Immature natural killer cell (primary cell): ENCODE measurements at regions not wholly inside any gene's neighbourhood (a gene's known extent, or its start where the extent isn't known, plus 50 kb on each side); places are given as distances from the start of the nearest gene placed in this dataset.
A peak's percentile ranks its signal among the peaks of the same experiment; 100 is the strongest.
"Not testable (repeated sequence)": the region's sequence is repeated elsewhere in the genome, so short reads cannot be mapped to it uniquely, and the experiment has no call there.

ENCODE experiments used
- DNase-seq, 3 donors: peaks; one replicate each; pipeline ENCODE4 v3.0.0; 2022; ENCODE audit warnings: mixed read lengths in 1 of 3
- H3K27ac Mint-ChIP-seq, 6 donors: one replicate each; pipeline ENCODE4 v1.8.0; 2020; ENCODE audit warnings: mixed read lengths in 6 of 6, mild to moderate bottlenecking in 5 of 6, inconsistent platforms in 4 of 6, moderate library complexity in 3 of 6
- H3K27me3 Mint-ChIP-seq, 3 donors: one replicate each; pipeline ENCODE4 v1.8.0; 2020 to 2021; ENCODE audit warnings: low read depth in 3 of 3, mild to moderate bottlenecking in 3 of 3, mixed read lengths in 3 of 3, moderate library complexity in 3 of 3, inconsistent platforms in 1 of 3
- H3K36me3 Mint-ChIP-seq, 3 donors: one replicate each; pipeline ENCODE4 v1.8.0; 2020; ENCODE audit warnings: mixed read lengths in 3 of 3, inconsistent platforms in 2 of 3, mild to moderate bottlenecking in 2 of 3
- H3K4me1 Mint-ChIP-seq, 2 donors: one replicate each; pipeline ENCODE4 v1.8.0; 2020; ENCODE audit warnings: inconsistent platforms in 2 of 2, mild to moderate bottlenecking in 2 of 2, mixed read lengths in 2 of 2, moderate library complexity in 1 of 2
- H3K4me3 Mint-ChIP-seq, 5 donors: one replicate each; pipeline ENCODE4 v1.8.0; 2020; ENCODE audit warnings: mild to moderate bottlenecking in 5 of 5, mixed read lengths in 5 of 5, inconsistent platforms in 3 of 5, moderate library complexity in 3 of 5
- H3K9me3 Mint-ChIP-seq, 6 donors: one replicate each; pipeline ENCODE4 v1.8.0; 2020; ENCODE audit warnings: mild to moderate bottlenecking in 6 of 6, mixed read lengths in 6 of 6, inconsistent platforms in 4 of 6, moderate library complexity in 3 of 6

DNA sequence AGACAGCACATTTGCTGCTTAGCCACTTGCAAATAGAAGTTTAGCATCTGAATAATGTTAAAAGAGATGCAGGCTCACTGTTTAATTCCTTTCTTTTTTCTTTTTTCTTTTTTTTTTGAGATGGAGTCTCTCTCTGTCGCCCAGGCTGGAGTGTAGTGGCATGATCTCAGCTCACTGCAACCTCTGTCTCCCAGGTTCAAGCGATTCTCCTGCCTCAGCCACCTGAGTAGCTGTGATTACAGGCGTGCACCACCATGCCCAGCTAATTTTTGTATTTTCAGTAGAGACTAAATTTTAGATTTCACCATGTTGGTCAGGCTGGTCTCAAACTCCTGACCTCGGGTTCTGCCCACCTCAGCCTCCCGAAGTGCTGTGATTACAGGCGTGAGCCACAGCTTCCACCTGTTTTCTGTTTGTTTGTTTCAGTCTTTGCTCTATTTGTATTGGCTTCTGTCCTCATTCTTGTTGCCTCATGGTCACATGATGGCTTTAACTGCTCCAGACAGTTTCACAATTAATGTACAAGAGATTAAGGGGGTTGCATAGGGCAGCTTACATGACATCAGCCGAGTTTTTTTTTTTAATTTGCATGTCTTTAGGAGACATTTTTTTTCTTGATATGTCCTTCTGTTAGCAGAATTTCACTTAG, 153.1 kb upstream of the PCDH9 start:
- peaks cover 0 to 30% (median 3%) of the 10 kb centered on the region in 6 donors for H3K9me3 Mint-ChIP-seq
- DNase-seq, H3K27me3 Mint-ChIP-seq, H3K27ac Mint-ChIP-seq, H3K4me3 Mint-ChIP-seq, H3K36me3 Mint-ChIP-seq, H3K4me1 Mint-ChIP-seq: not testable (repeated sequence)

GRCh38 chr13:67377919-67378318, 147.8 kb upstream of the PCDH9 start:
- H3K9me3 Mint-ChIP-seq = peaks cover 0 to 19% (median 2%) of the 10 kb centered on the region in 6 donors
- no peaks in the 10 kb centered on the region for H3K36me3 Mint-ChIP-seq
- DNase-seq = no peak
- H3K27ac Mint-ChIP-seq = no peak overlapping the region
- no peak overlapping the region for H3K4me3 Mint-ChIP-seq
- H3K4me1 Mint-ChIP-seq = no peaks in the 10 kb centered on the region
- peaks cover 0 to 4% (median 0%) of the 10 kb centered on the region in 3 donors for H3K27me3 Mint-ChIP-seq

- H3K9me3 Mint-ChIP-seq = peaks cover 0 to 17% (median 2%) of the 10 kb centered on the region in 6 donors
- H3K4me3 Mint-ChIP-seq = no peak overlapping the region
- H3K27me3 Mint-ChIP-seq = peaks cover 0 to 6% (median 0%) of the 10 kb centered on the region in 3 donors
- no peaks in the 10 kb centered on the region for H3K36me3 Mint-ChIP-seq
- H3K27ac Mint-ChIP-seq = no peak overlapping the region
- H3K4me1 Mint-ChIP-seq = no peaks in the 10 kb centered on the region
- DNase-seq = no peak
Measured at GRCh38 chr13:67374391-67374790, 144.3 kb upstream of the PCDH9 start.

GRCh38 chr13:67372868-67373464, 142.8 kb upstream of the PCDH9 start:
- H3K4me1 Mint-ChIP-seq = no peaks in the 10 kb centered on the region
- H3K27ac Mint-ChIP-seq = no peak overlapping the region
- no peak overlapping the region for H3K4me3 Mint-ChIP-seq
- no peaks in the 10 kb centered on the region for H3K36me3 Mint-ChIP-seq
- no peak for DNase-seq
- peaks cover 0 to 17% (median 2%) of the 10 kb centered on the region in 6 donors for H3K9me3 Mint-ChIP-seq
- peaks cover 0 to 6% (median 0%) of the 10 kb centered on the region in 3 donors for H3K27me3 Mint-ChIP-seq

DNA sequence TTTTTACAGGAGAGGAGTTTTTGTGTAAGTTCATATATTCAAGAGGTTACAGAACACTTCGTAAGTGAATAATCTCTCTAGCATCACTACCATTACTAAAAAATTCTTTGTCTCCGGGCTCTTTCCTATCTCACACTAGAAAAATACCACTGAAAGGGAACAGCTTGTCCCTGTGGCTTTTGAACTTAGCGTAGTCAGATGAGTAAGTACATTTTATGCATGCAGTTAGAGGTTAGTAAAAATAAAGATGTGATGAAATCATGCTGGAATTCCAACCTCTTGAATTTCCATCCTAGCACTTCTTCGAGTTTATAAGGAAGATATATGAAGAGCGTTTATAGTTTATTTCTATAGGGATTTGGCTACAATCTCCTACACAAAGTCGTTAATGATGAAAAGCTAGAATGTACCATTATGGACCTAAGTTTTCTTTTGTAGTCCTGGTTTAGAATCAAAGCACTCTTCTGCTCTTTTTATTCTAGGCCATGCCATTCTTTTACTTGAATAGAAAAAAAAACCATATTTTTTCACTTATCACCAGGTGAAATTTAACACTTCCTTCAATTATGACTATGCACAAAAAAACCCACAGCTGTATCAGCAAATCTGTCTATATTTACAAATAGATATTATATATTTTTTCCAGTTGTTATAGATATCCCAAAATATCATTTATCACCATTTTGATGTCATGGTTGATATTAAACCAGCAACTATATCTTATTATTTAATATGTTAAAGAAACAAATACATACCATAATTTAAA, 139.9 kb upstream of the PCDH9 start:
- Mint-ChIP-seq H3K9me3 (peaks cover 0 to 17% (median 2%) of the 10 kb centered on the region in 6 donors), H3K4me1 (no peaks in the 10 kb centered on the region), H3K27ac (no peak overlapping the region), H3K27me3 (peaks cover 0 to 6% (median 0%) of the 10 kb centered on the region in 3 donors), H3K36me3 (no peaks in the 10 kb centered on the region), H3K4me3 (no peak overlapping the region)
- no peak for DNase-seq

DNA sequence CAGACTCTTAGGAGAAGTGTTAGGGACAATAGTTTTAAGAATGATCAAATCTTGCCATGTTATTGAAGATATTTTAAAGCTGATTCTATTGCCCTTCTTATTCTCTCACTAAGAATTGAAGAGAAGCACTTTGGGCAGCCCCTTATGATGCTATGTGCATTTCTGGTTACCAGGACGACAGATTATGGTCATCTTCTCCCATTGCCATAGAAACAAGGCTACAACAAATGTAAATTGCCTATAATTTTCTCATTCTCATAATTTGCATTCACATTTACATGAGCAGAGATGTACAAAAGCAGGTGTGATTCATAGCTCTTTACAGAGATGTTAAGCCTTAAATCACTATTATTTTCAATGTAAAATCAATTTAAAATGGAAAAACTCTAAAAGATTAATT, 137.3 kb upstream of the PCDH9 start:
- DNase-seq = no peak
- H3K27me3 Mint-ChIP-seq = peaks cover 0 to 2% (median 0%) of the 10 kb centered on the region in 3 donors
- no peak overlapping the region for H3K27ac Mint-ChIP-seq
- H3K36me3 Mint-ChIP-seq = no peaks in the 10 kb centered on the region
- H3K9me3 Mint-ChIP-seq = peaks cover 0 to 10% (median 4%) of the 10 kb centered on the region in 6 donors
- H3K4me3 Mint-ChIP-seq = no peak overlapping the region
- no peaks in the 10 kb centered on the region for H3K4me1 Mint-ChIP-seq

- no peak for DNase-seq
- no peaks in the 10 kb centered on the region for H3K36me3 Mint-ChIP-seq
- peaks cover 0 to 2% (median 0%) of the 10 kb centered on the region in 3 donors for H3K27me3 Mint-ChIP-seq
- H3K4me1 Mint-ChIP-seq = no peaks in the 10 kb centered on the region
- H3K4me3 Mint-ChIP-seq = no peak overlapping the region
- peaks cover 0 to 12% (median 3%) of the 10 kb centered on the region in 6 donors for H3K9me3 Mint-ChIP-seq
- no peak overlapping the region for H3K27ac Mint-ChIP-seq
Measured at GRCh38 chr13:67366533-67366932, 136.4 kb upstream of the PCDH9 start.

DNA sequence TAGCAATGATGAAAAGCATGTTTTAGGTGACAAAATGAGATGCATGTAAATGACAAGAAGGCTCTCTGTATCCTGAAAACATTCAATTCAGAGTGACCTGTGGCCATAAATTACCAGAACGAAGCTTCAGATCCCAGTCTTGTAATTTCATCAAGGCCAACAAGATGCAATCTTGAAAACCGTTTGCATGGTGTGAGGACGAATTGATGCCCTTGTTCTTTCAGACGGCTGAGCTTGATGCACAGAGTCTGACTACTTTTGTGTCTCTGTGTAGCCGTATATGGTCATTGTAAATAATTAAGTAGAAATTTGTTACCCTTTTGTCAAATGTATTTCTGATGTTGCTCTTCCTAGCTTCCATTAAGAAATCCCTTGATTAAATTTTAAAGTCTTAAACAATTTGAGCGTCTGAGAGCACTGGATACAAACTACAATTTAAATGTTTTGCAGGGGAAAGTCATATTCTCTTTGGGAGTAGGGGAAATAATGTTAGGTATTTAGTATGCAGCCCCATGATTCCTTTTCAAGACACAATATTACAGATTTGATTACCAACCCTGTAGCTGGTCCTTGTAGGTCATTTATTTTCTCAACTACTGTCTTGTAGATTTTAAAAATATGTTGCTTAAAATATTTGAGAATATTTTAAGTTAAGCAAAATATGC, 125.8 kb upstream of the PCDH9 start:
- Mint-ChIP-seq H3K27me3 (no peaks in the 10 kb centered on the region), H3K9me3 (peaks cover 0 to 6% (median 4%) of the 10 kb centered on the region in 6 donors), H3K4me3 (no peak overlapping the region), H3K4me1 (no peaks in the 10 kb centered on the region), H3K36me3 (no peaks in the 10 kb centered on the region), H3K27ac (no peak overlapping the region)
- DNase-seq = no peak

- Mint-ChIP-seq H3K27ac (no peak overlapping the region), H3K27me3 (peaks cover 0 to 1% (median 0%) of the 10 kb centered on the region in 3 donors), H3K4me3 (peak overlapping the region in 1 of 5 donors; percentile 4), H3K36me3 (no peaks in the 10 kb centered on the region), H3K9me3 (peaks cover 0 to 17% (median 8%) of the 10 kb centered on the region in 6 donors), H3K4me1 (no peaks in the 10 kb centered on the region)
- DNase-seq = no peak
Measured at GRCh38 chr13:67353941-67354340, 123.8 kb upstream of the PCDH9 start.

DNA sequence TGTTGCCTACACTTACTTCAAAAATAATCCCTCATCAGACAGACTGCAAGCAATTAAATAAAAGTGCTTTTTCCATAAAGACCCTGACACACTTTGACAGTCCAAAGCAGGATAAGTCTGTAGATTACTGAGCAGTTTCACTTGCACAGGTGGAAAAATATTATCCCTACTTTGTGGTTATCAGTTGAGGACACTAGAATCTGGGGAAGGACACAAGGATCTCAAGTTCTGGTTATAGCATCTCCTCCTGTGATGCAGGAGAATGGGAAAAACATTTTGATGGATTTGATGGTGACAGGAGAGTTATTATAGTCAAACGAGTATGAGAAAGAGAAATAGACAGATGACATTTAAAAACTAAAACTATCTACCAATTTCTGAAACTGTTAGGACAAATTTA, 122.9 kb upstream of the PCDH9 start:
- no peaks in the 10 kb centered on the region for H3K36me3 Mint-ChIP-seq
- no peak overlapping the region for H3K27ac Mint-ChIP-seq
- peaks cover 0 to 17% (median 8%) of the 10 kb centered on the region in 6 donors for H3K9me3 Mint-ChIP-seq
- H3K4me3 Mint-ChIP-seq = no peak overlapping the region
- H3K27me3 Mint-ChIP-seq = peaks cover 0 to 1% (median 0%) of the 10 kb centered on the region in 3 donors
- no peak for DNase-seq
- no peaks in the 10 kb centered on the region for H3K4me1 Mint-ChIP-seq

GRCh38 chr13:67351909-67352308, 121.8 kb upstream of the PCDH9 start:
- H3K27me3 Mint-ChIP-seq = peaks cover 0 to 1% (median 0%) of the 10 kb centered on the region in 3 donors
- DNase-seq = no peak
- H3K4me1 Mint-ChIP-seq = no peaks in the 10 kb centered on the region
- H3K27ac Mint-ChIP-seq = no peak overlapping the region
- no peaks in the 10 kb centered on the region for H3K36me3 Mint-ChIP-seq
- peaks cover 0 to 21% (median 8%) of the 10 kb centered on the region in 6 donors for H3K9me3 Mint-ChIP-seq
- H3K4me3 Mint-ChIP-seq = no peak overlapping the region

GRCh38 chr13:67351114-67351513, 121.0 kb upstream of the PCDH9 start:
- H3K36me3 Mint-ChIP-seq = no peaks in the 10 kb centered on the region
- H3K27me3 Mint-ChIP-seq = peaks cover 0 to 1% (median 0%) of the 10 kb centered on the region in 3 donors
- no peak for DNase-seq
- H3K9me3 Mint-ChIP-seq = peaks cover 0 to 21% (median 9%) of the 10 kb centered on the region in 6 donors
- no peak overlapping the region for H3K4me3 Mint-ChIP-seq
- H3K4me1 Mint-ChIP-seq = no peaks in the 10 kb centered on the region
- no peak overlapping the region for H3K27ac Mint-ChIP-seq

GRCh38 chr13:67343777-67344176, 113.6 kb upstream of the PCDH9 start:
- no peaks in the 10 kb centered on the region for H3K27me3 Mint-ChIP-seq

GRCh38 chr13:67341406-67341805, 111.3 kb upstream of the PCDH9 start:
- Mint-ChIP-seq H3K9me3 (peaks cover 0 to 16% (median 11%) of the 10 kb centered on the region in 6 donors), H3K4me3 (no peak overlapping the region), H3K36me3 (no peaks in the 10 kb centered on the region), H3K27ac (no peak overlapping the region), H3K4me1 (no peaks in the 10 kb centered on the region), H3K27me3 (peaks cover 0 to 4% (median 0%) of the 10 kb centered on the region in 3 donors)
- no peak for DNase-seq

More at GRCh38 chr13:67343777-67344176, 113.6 kb upstream of the PCDH9 start:
- no peak for DNase-seq
- peaks cover 0 to 25% (median 10%) of the 10 kb centered on the region in 6 donors for H3K9me3 Mint-ChIP-seq
- H3K4me1 Mint-ChIP-seq = no peaks in the 10 kb centered on the region
- H3K36me3 Mint-ChIP-seq = no peaks in the 10 kb centered on the region
- H3K4me3 Mint-ChIP-seq = no peak overlapping the region
- no peak overlapping the region for H3K27ac Mint-ChIP-seq
